ENCODE measurements at regions not wholly inside any gene's neighbourhood (a gene's known extent, or its start where the extent isn't known, plus 50 kb on each side); places are given as distances from the start of the nearest gene placed in this dataset.

DNA sequence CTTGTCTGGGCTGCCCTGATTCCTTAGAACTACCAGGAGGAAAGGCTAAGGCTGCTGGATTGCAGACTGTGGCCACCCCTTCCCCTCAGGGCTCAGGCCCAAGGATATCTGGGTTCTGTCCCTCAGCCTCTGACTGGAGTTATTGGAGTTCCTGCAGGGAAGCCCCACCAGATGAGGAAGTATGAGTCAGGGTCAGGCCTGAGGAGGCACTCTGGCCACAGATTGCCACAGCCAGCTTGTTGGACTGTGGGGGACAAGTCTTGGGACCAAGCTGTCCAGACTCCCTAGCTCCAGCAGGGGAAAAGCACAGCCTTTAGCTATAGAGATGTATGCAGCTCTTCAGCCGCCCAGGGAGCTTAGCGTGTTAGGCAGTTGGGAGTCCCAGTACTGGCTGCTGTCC, 381.9 kb upstream of the TOM1L1 start:
- Histone ChIP-seq H3K36me3 (ENCODE audit: low read length) (no peaks in the 10 kb centered on the region), H3K4me3 (ENCODE audit: insufficient read depth, low read length, poor library complexity, severe bottlenecking) (no peak overlapping the region), H3F3A (ENCODE audit: insufficient read depth) (no peaks in the 10 kb centered on the region), H3K9me3 (ENCODE audit: insufficient read depth, low read length) (no peaks in the 10 kb centered on the region), H3K9me2 (replicated peaks; ENCODE audit: insufficient read depth, low read length) (no peaks in the 10 kb centered on the region), H2AFZ (ENCODE audit: low read depth, low read length, severe bottlenecking) (no peak overlapping the region), H3K4me2 (ENCODE audit: low read depth, low read length, poor library complexity, severe bottlenecking) (no peak overlapping the region), H3K27ac (ENCODE audit: low read depth, low read length) (no peak overlapping the region), H3K27me3 (ENCODE audit: low read length) (no peaks in the 10 kb centered on the region), H3K79me2 (ENCODE audit: insufficient read depth, low read length) (no peaks in the 10 kb centered on the region), H4K20me1 (ENCODE audit: low read depth, low read length) (no peaks in the 10 kb centered on the region), H3K9ac (ENCODE audit: low read length) (no peak overlapping the region)
- TF ChIP-seq, protein P1, sequence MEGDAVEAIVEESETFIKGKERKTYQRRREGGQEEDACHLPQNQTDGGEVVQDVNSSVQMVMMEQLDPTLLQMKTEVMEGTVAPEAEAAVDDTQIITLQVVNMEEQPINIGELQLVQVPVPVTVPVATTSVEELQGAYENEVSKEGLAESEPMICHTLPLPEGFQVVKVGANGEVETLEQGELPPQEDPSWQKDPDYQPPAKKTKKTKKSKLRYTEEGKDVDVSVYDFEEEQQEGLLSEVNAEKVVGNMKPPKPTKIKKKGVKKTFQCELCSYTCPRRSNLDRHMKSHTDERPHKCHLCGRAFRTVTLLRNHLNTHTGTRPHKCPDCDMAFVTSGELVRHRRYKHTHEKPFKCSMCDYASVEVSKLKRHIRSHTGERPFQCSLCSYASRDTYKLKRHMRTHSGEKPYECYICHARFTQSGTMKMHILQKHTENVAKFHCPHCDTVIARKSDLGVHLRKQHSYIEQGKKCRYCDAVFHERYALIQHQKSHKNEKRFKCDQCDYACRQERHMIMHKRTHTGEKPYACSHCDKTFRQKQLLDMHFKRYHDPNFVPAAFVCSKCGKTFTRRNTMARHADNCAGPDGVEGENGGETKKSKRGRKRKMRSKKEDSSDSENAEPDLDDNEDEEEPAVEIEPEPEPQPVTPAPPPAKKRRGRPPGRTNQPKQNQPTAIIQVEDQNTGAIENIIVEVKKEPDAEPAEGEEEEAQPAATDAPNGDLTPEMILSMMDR (IDR thresholded peaks at IDR 0.05; ENCODE audit: insufficient read depth, low read length, poor library complexity, severe bottlenecking): no peak
- TF ChIP-seq EZH2phosphoT487 (conservative IDR thresholded peaks at IDR 0.05; ENCODE audit: low read length): no peak

DNA sequence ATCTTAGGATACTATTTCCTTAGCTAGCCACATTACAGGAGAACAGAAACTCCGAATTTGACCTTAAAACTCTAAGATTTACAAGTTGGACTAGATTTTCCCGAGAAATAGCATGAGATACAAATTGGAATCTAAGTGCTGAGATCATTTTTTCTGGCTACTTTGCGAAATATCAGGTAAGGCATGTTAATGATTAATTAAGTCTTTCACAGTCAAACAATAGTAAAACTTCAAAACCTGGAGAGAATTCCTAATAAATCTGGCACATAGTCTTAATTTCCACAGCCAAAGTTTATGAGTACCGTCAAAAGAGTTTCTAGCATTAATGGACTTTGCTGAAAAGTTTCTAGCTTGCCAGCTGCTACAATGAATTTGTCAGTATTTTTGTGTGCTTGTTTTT, 379.5 kb upstream of the TOM1L1 start:
- H3K27me3 ChIP-seq (ENCODE audit: low read length): no peaks in the 10 kb centered on the region
- H3K27ac ChIP-seq (ENCODE audit: low read depth, low read length): no peak overlapping the region
- H2AFZ ChIP-seq (ENCODE audit: low read depth, low read length, severe bottlenecking): no peak overlapping the region
- H3K4me2 ChIP-seq (ENCODE audit: low read depth, low read length, poor library complexity, severe bottlenecking): no peak overlapping the region
- H3F3A ChIP-seq (ENCODE audit: insufficient read depth): no peaks in the 10 kb centered on the region
- H4K20me1 ChIP-seq (ENCODE audit: low read depth, low read length): no peaks in the 10 kb centered on the region
- H3K36me3 ChIP-seq (ENCODE audit: low read length): no peaks in the 10 kb centered on the region
- no peak overlapping the region for H3K4me3 ChIP-seq (ENCODE audit: insufficient read depth, low read length, poor library complexity, severe bottlenecking)
- no peaks in the 10 kb centered on the region for H3K79me2 ChIP-seq (ENCODE audit: insufficient read depth, low read length)
- no peaks in the 10 kb centered on the region for H3K9me3 ChIP-seq (ENCODE audit: insufficient read depth, low read length)
- no peak overlapping the region for H3K9ac ChIP-seq (ENCODE audit: low read length)
- TF ChIP-seq EZH2phosphoT487 (conservative IDR thresholded peaks at IDR 0.05; ENCODE audit: low read length): no peak
- TF ChIP-seq, protein P1 (IDR thresholded peaks at IDR 0.05; ENCODE audit: insufficient read depth, low read length, poor library complexity, severe bottlenecking): no peak
- H3K9me2 ChIP-seq (replicated peaks; ENCODE audit: insufficient read depth, low read length): no peaks in the 10 kb centered on the region

GRCh38 chr17:54524501-54524900, 376.2 kb upstream of the TOM1L1 start:
- Histone ChIP-seq H3K4me2 (ENCODE audit: low read depth, low read length, poor library complexity, severe bottlenecking) (no peak overlapping the region), H3K36me3 (ENCODE audit: low read length) (no peaks in the 10 kb centered on the region)

More at GRCh38 chr17:54524501-54524900, 376.2 kb upstream of the TOM1L1 start:
- Histone ChIP-seq H3F3A (ENCODE audit: insufficient read depth) (no peaks in the 10 kb centered on the region), H3K27me3 (ENCODE audit: low read length) (no peaks in the 10 kb centered on the region), H3K9me2 (replicated peaks; ENCODE audit: insufficient read depth, low read length) (no peaks in the 10 kb centered on the region), H3K4me3 (ENCODE audit: insufficient read depth, low read length, poor library complexity, severe bottlenecking) (no peak overlapping the region), H4K20me1 (ENCODE audit: low read depth, low read length) (no peaks in the 10 kb centered on the region), H3K9me3 (ENCODE audit: insufficient read depth, low read length) (no peaks in the 10 kb centered on the region), H3K79me2 (ENCODE audit: insufficient read depth, low read length) (no peaks in the 10 kb centered on the region), H2AFZ (ENCODE audit: low read depth, low read length, severe bottlenecking) (no peak overlapping the region), H3K27ac (ENCODE audit: low read depth, low read length) (no peak overlapping the region), H3K9ac (ENCODE audit: low read length) (no peak overlapping the region)
- TF ChIP-seq, protein P1 (IDR thresholded peaks at IDR 0.05; ENCODE audit: insufficient read depth, low read length, poor library complexity, severe bottlenecking): no peak
- no peak for TF ChIP-seq EZH2phosphoT487 (conservative IDR thresholded peaks at IDR 0.05; ENCODE audit: low read length)
